B cell (primary cell): ENCODE measurements at regions not wholly inside any gene's neighbourhood (a gene's known extent, or its start where the extent isn't known, plus 50 kb on each side); places are given as distances from the start of the nearest gene placed in this dataset.

Experiments used
- EZH2 ChIP-seq: IDR thresholded peaks from 2 replicates; pipeline ENCODE4 v1.6.1; 2012; ENCODE audit warnings: borderline replicate concordance, low read depth, mild to moderate bottlenecking, moderate library complexity, low read length; ENCODE audit not compliant: insufficient read depth, poor library complexity, severe bottlenecking
- TF ChIP-seq, protein P1 (sequence below): fragments of 200-600 bp; IDR thresholded peaks from one replicate; pipeline ENCODE4 v1.8.0; 2022; ENCODE audit warnings: antibody characterized with exemption, mild to moderate bottlenecking

DNA sequence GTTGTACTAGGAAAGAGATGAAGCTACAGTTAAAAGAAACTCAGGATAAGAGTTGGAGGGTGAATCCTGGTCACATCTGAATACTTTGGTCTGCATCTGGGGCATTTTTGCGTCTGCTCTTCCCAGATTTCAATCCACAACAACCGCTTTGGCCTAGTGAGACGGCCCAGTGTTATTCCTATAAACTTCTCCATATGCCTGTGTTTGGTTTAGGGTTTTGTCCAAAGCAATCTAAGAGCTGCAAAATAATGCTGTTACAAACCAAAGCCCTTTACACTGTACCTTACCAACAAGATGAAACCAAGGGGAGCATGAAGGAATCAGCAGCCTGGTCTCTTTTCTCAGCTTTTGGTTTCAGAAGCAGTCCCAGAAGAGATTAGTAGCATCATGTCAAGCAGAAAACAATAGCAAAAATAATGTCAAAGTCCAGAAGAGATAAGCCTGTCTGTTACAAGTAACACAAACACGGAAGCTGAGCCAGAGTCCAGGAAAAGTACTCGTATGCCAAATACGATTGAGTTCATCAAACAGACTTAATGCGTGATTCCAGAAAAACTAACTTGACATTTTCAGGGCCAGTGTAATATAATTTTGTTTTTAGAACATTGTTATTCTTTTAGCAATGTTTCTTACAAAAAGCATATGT, 379.9 kb upstream of the ACO1 start:
- TF ChIP-seq, protein P1, sequence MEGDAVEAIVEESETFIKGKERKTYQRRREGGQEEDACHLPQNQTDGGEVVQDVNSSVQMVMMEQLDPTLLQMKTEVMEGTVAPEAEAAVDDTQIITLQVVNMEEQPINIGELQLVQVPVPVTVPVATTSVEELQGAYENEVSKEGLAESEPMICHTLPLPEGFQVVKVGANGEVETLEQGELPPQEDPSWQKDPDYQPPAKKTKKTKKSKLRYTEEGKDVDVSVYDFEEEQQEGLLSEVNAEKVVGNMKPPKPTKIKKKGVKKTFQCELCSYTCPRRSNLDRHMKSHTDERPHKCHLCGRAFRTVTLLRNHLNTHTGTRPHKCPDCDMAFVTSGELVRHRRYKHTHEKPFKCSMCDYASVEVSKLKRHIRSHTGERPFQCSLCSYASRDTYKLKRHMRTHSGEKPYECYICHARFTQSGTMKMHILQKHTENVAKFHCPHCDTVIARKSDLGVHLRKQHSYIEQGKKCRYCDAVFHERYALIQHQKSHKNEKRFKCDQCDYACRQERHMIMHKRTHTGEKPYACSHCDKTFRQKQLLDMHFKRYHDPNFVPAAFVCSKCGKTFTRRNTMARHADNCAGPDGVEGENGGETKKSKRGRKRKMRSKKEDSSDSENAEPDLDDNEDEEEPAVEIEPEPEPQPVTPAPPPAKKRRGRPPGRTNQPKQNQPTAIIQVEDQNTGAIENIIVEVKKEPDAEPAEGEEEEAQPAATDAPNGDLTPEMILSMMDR: no peak
- no peak for TF ChIP-seq EZH2
